KBM-7 (cell line): ENCODE measurements at regions not wholly inside any gene's neighbourhood (a gene's known extent, or its start where the extent isn't known, plus 50 kb on each side); places are given as distances from the start of the nearest gene placed in this dataset.

ENCODE experiments used
- DNase-seq: peaks from one replicate; pipeline ENCODE4 v3.0.0-alpha.2; 2015
- in situ Hi-C: fragments of 300-500 bp; cut with MboI; formaldehyde crosslinking; loops from 2 replicates; pipeline ENCODE4 v1.14.3; 2020; ENCODE audit warnings: low sequenced_read_pairs, low pct_unique_long_range_greater_than_20kb, mixed read lengths

DNA sequence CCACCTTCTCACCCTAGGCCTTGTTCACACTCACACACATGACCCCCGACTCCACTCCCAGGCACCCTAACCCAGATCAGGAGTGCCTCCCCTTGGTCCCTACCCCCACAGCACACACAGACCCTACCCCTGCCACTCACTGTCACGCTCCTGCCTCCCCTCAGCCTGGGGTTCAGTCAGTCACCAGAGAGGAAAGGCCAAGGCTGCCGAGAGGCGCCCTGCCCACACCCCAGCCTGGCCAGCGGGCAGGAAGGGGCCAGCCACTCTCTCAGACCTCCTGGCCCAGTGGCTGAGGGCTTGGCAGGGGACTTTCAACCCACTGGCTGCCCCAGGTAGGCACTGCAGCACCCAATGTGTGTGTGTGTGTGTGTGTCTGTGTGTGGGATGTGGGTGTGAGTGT is 122.4 kb upstream of the MVB12B start:
- in situ Hi-C loops, result no loop called here

DNA sequence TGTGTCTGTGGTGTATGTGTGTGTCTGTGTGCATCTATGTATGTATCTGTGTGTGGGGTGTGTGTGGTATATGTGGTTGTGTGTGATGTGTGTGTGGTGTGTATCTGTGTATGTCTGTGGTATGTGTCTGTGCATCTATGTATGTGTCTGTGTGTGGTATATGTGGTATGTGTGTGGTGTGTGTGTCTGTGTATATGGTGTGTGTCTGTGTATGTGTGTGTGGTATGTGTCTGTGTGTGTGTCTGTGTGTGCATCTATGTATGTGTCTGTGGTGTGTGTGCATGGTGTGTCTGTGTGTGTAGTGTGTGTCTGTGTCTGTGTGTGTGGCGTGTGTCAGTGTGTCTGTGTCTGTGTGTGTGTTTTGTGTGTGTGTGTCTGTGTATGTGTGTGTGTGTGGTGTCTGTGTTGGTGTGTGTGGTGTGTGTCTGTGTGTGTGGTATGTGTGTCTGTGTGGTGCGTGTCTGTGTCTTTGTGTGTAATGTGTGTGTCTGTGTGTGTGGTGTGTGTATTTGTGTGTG is 121.9 kb upstream of the MVB12B start:
- in situ Hi-C loops, result no loop called here

More for the DNA sequence above, 122.4 kb upstream of the MVB12B start:
- DNase-seq, result no peak

DNA sequence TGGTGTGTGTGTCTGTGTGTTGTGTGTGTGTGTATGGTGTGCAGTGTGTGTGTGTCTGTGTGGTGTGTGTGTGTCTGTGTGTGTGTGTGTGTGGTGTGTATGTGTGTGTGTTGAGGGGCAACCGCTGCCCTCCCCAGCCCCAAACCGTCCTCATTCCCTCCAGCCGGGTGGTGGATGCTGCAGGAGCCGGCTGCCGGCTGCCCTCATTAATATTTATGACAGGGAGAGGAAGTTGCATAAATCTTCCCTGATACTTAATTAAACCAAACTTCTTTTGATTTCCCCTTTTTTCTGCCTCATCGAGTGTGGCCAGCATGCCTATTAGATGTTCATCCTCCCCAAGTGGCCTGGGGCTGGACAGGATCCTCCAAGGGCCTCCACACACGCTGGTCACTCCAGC is 121.4 kb upstream of the MVB12B start:
- in situ Hi-C loops, result no loop called here
- DNase-seq, result no peak

More for the DNA sequence above, 121.9 kb upstream of the MVB12B start:
- DNase-seq, result no peak

DNA sequence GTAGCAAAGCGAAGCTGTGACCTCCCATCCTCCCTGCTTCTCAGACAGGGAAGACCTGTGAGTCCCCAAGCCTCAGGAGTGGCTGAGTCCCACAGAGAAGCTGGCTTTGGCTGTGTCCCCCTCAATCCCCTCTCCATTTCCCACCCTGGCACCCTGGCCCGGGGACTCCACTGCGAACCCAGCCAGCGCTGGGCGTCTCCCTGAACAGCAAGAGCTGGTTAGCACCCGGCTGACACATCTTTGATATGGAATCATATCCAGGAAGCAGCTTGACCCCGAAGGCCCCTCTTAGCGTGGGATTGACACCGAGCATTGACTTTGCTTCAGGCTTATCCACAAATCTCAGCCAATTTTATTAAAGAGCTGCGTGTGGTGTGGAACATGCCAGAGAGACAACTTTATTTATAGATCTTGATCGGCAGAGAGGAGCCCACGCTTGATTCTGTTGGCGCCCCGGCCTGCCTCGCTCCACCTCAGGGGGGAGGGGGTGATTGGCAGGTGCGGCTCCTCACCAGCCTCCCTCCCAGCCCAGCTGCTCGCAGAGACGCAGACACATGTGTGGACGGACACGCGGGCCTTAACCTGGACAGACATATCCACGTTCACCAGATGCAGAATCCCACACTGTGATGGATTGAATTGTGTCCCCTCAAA is 120.7 kb upstream of the MVB12B start:
- no peak for DNase-seq
- in situ Hi-C loops, result no loop called here

DNA sequence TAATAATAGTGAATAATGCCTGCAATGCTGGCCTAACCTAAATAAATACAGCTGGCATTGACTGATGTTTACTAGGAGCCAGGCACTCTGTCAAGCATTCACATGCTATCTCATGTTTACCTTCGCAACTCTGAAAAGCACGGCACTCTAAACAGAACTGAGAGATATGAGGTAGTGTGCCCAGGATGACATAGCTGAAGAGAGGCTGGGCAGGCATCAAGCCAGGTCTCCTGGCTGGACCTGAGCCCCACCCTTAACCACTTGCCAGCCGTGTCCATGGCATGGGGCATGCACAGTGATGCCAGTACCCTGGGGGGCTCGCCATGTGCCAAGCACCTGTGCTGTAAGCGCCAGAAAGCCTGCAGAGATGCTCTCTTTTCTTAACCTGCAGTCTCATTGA is 119.4 kb upstream of the MVB12B start:
- in situ Hi-C loops, result no loop called here
- DNase-seq, result no peak

DNA sequence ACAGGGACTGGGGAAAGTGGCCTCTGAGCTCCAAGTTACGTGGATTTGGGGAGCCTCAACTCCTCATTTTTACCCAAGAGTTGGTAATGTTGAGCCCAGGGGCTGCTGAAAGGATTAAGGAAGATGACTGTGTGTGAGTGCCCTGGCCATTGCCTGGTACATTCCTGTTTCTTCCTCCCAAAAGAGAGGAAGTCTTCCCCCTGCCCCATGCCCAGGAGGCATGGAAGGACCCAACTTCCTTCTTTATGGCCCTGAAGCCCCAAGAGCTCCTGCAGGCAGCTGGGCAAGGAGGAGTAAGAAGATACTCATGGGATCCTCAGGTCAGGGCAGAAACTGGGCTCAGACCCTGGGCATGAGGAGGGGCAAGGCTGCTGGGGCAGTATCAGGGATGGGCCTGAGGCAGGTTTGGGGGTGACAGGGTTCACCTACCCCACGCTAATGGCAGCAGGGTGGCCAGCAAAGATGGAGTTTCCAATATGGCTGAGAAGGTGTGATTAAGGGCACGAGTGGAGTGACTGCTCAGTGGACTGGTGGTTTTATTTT is 118.3 kb upstream of the MVB12B start:
- DNase-seq, result no peak
- in situ Hi-C loops, result no loop called here

DNA sequence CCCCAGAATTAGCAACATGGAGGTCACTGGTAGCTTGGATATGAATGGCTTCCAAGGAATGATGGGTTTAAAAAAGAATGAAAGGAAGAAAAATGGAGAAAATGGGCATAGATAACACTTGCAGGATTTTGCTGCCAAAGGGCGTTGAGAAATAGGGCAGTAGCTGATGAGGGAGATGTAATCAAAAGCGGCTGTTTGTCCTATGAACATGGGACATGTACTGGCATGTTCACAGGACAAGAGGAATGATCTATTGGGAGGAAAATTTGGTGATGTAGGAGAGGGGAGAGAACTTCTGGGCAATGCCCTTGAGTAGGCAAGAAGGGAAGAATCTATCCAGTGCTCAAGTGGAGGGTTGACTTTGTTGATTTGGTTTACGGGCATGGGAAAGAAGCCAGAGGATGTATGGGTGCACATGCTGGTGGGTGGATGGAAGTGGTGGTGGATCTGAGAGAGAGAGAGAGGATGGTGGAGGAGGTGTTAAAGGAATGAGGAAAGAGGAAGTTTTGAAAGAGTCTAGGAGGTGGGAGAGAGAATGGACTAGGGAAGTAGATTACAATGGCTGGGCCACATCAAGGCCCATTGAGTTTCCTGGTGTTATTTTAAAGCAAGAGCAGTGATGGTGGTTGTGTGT is 115.1 kb upstream of the MVB12B start:
- DNase-seq, result peak; percentile 20
- in situ Hi-C loops, result no loop called here

DNA sequence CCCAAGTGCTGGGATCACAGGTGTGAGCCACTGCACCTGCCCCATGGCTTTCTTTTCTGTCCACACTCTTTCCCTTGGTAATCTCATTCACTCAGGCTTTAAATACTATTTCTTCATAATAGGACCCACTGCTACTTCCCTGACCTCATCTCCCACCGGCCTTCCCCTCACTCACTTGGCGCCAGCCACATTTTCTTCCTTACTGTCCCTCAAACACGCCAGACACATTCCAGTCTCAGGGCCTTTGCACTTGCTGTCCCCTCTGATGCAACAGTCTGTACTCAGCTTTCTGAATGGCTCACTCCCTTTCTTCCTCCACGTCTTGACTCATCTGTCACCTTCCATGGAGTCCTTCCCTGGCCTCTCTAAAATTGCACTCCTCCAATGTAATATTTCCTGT is 111.1 kb upstream of the MVB12B start:
- in situ Hi-C loops, result no loop called here
- DNase-seq, result no peak

DNA sequence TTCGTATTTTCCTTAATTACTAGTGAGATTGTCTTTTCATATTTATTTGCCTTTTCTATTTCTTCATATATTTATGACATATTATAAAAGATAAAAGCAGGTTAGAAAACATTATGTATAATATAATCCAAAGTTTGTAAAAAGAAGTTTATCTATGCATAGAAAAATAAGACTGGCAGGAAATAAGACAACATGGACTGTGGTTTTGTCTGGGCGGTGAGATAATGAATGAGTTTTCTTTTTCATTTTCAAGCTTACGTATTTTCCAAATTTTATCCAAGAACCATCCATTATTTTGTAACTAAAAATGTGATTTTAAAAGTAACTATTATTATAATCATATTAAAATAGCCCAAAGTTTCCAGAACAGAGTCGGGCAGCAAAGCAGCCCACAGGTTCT is 109.8 kb upstream of the MVB12B start:
- in situ Hi-C loops, result no loop called here
- DNase-seq, result no peak

DNA sequence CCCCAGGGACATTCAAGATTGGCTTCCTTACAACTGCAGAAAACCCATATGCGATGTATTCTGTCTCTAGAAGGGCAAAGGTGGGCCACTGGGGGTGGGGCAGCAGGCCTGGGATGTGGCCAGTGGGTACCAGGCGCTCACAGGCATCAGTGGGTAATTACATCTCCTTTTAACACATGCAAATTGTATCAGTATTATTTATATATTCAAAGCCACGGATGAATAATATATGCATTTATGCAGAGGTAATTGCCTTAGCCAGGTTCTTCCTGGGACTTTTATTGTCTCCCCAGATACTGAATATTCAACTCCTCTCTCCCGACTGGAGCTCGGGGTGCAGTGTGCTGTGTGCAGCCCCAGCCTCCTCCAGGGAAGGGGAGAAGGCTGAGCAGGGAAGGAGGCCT is 109.4 kb upstream of the MVB12B start:
- DNase-seq, result no peak
- in situ Hi-C loops, result no loop called here

DNA sequence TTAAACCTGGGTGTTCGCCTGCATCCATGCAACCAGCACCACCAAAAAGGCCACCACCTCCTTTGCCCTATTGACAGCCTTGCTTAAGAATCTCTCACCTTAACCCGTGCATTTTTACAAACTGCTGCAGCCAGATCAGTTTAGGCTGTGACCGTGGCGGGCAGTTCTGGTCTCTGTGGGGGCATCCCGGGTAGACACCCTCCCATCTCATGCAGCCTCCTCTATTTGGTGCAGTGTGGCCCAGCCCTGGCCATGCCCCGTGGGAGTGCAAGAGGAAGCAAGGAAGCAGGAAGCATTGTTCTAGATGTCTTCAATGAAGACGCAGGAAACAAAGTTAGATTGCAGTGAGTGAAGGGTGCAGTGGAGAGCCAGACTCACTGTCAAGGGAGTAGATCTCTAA is 108.8 kb upstream of the MVB12B start:
- in situ Hi-C loops, result no loop called here
- DNase-seq, result no peak

DNA sequence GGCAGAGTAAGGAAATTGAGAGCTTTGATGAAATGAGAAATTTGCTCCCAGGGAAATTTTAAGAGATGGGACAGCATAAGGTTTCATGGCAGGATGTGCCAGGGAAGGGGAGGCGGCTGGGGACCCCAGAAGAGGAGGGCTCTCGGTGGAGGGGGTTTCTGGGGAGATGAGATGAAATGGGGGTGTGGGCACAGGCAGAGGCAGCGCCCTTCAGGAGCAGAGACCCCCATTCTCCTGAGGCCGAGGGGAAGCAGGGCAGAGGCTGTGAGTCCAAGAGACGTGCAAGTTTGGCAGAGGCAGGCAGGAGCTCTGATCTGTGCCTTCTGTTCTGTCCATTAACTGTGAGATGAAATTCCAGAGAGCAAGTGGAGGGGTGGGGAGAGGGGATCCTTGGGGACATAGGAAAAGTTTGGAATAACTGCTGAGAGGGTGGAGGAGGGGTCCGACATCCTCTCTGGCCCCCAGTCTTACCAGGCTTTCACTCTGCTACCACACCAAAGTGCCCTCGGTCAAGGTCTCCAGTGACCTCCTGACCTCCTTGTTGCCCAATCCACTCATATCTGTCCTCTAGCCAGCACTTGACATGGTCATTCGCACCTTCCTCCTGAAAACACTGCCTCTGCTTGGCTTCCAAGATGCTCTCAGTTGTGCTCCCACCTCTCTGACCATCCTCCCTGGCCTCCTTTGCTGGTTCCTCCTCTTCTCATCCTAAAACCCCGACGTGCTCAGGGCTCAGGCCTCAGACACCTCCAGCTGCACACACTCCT is 108.1 kb upstream of the MVB12B start:
- in situ Hi-C loops, result no loop called here
- DNase-seq, result no peak

DNA sequence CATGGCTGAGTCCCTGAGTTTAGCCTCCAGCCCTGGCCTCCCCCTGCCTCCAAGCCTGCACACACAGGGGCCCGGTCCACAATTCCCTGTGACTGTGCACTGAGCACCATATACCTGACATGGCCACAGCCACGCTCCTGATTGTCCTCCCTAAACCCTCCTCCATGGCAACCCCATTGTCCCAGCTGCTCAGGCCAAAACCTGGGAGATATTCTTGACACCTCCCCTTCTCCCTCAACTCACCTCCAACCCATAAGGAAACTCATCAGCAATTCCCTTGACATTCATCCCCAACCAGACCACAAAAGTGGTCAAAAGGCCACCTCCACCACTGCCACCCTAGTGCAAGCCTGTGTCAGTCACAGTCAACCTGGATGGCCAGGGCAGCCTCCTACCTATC is 107.5 kb upstream of the MVB12B start:
- in situ Hi-C loops, result no loop called here
- no peak for DNase-seq

DNA sequence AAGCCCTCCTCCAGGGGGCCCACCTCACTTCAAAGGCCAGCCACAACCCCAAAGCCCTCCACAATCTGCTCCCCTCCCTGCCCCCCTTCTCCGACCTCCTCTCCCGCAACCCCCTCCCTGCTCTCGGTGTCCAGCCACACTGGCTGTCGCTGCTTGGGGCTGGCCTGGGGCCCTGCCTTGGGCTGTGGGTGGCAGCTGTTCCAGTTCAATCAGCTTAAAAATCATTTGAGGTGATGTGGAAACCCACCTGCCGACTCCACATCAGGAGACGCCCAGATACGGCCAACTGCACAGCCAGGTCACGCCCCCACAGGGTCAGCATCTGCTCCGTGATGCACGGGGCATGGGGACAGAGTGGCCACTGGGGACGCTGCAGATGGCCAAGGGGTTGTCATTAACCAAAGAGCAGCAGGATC is 107.0 kb upstream of the MVB12B start:
- in situ Hi-C loops, result no loop called here
- DNase-seq, result no peak

DNA sequence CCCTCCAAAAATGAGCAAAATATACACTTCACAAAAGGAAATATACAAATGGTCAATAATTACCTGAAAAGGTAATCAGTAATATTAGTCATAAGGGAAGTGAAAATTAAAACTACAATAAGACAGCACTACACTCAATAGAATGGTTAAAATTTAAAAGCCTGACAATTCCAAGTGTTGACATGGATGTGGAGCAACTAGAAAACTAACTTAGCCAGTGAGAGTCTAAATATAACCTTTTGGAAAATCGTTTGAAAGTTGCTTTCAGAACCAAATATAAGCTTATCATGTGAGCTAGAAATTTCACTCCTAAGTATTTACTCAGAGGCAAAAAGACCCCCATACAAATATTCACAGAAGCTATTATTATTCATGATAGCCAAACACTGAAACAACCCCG is 105.1 kb upstream of the MVB12B start:
- no peak for DNase-seq

DNA sequence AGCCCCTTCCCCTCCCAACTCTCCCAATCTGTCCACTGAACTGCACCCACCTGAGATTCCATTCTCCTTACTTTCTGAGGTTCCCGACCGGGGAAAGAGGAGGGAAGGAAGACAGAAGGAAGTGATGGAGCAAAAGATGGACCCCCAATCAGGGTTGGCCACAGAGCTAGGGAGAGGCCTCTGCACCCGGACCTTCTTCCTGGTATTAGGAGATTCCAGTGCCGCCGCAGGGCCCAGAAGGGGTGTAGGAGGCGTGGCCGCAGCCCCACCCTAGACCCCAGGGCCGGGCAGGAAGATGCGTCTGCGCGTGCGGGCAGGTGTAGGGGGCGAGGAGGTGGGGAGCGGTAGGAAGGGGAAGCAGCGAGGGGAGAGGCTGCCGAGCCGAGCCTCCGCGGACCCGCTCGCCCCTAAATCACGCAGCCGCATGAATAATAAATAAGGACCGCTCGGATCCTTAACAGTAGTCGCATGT is 104.2 kb upstream of the MVB12B start:
- DNase-seq, result no peak
- in situ Hi-C loops, result no loop called here

More for the DNA sequence above, 105.1 kb upstream of the MVB12B start:
- in situ Hi-C loops, result no loop called here

DNA sequence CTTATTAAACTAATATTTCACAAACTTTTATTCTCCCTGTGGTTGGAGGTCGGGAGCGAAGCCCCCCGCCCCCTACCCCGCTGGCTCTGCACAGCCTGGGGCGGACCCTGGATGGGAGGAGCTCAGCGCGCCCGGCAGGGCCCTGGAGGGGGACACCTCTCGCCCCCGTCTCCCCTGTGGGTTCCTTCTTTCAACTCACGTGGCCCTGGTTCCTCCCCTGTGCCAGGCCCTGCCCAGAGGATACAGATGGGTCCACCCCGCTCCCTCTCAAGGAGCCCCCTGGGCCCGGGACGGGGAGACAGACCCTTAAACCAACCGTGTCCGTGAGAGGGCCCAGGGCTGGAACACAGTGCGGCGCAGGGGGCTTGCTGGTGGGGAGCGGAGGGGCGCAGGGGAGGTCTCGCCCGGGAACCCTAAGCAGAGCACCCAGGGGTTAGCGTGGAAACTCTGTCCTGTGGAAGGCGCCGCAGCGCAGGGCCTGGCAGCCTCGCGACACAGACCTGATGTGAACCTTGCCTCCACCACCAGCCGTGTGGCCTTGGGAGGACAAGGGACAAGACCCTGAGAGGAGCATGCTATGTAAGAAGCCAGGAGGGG is 103.7 kb upstream of the MVB12B start:
- no peak for DNase-seq
- in situ Hi-C loops, result no loop called here

DNA sequence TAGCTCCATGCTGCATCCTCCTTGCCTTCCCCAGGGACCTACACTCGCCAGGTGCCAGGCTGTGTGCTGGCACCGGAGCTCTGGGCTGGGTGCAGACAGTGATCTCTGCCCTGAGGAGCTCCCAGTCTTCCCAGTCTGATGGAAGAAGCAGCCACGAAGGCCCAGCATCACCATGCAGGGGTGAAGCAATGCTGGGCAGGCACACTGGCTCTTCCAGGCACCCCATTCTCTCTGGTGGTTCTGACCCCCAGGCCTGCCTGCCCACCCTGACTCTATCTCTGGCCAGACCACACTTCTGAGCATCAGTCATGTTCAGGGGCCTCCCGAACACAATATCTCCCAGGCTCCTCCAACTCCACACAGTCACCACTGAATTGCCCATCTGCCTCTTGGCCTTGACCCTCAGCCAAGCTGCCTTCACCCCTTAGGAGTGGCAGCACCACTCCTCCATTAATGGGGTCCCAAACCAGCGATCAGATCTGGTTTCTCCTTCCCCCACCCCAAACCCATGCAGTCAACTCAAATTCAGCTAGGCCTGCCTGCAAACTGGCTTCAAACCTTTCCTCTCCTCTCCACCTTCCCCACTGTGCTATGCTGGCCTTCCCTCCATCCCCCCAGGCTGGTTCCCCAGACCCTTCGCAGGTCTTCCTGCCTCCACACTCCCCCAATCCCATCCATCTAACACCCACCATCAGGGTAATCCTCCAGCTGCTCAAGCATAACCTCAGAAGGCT is 102.7 kb upstream of the MVB12B start:
- no peak for DNase-seq
- in situ Hi-C loops, result no loop called here
